ENCODE measurements at regions not wholly inside any gene's neighbourhood (a gene's known extent, or its start where the extent isn't known, plus 50 kb on each side); places are given as distances from the start of the nearest gene placed in this dataset.

- CTCF ChIA-PET: no interaction called here
- Histone ChIP-seq H3K27me3 (ENCODE audit: control insufficient read depth in 2 of 2, insufficient read depth in 2 of 2, low read length in 2 of 2) (no peaks in the 10 kb centered on the region), H3K4me3 (ENCODE audit: low read length) (no peak overlapping the region), H3K4me1 (ENCODE audit: control insufficient read depth in 2 of 2, insufficient read depth in 2 of 2, low read length in 2 of 2) (no peaks in the 10 kb centered on the region), H3K27ac (ENCODE audit: low read depth, low read length) (no peak overlapping the region), H3K36me3 (ENCODE audit: control insufficient read depth in 2 of 3, insufficient read depth in 3 of 3, low read length in 3 of 3) (no peaks in the 10 kb centered on the region), H3K9me3 (ENCODE audit: control insufficient read depth in 2 of 3, low read length in 3 of 3) (no peaks in the 10 kb centered on the region)
- DNase-seq (no peak), ATAC-seq (no peak)
- Mint-ChIP-seq H3K36me3 (no peaks in the 10 kb centered on the region), H3K27me3 (peaks cover 0 to 3% (median 0%) of the 10 kb centered on the region in 5 donors), H3K4me1 (no peaks in the 10 kb centered on the region), H3K27ac (no peak overlapping the region), H3K9me3 (peaks cover 0 to 17% (median 0%) of the 10 kb centered on the region in 11 donors), H3K4me3 (no peak overlapping the region)
- intact Hi-C loops (cut with micrococcal nuclease): no loop called here
- POLR2A ChIA-PET: no interaction called here
Measured at GRCh38 chr6:115717062-115717461, 343.6 kb downstream of the FRK start.

GRCh38 chr6:115712291-115712961, 348.3 kb downstream of the FRK start:
- H3K4me1 Mint-ChIP-seq: no peaks in the 10 kb centered on the region
- Histone ChIP-seq H3K4me1 (ENCODE audit: control insufficient read depth in 2 of 2, insufficient read depth in 2 of 2, low read length in 2 of 2) (no peaks in the 10 kb centered on the region), H3K4me3 (ENCODE audit: low read length) (no peak overlapping the region), H3K27me3 (ENCODE audit: control insufficient read depth in 2 of 2, insufficient read depth in 2 of 2, low read length in 2 of 2) (no peaks in the 10 kb centered on the region), H3K36me3 (ENCODE audit: control insufficient read depth in 2 of 3, insufficient read depth in 3 of 3, low read length in 3 of 3) (no peaks in the 10 kb centered on the region), H3K27ac (ENCODE audit: low read depth, low read length) (no peak overlapping the region), H3K9me3 (ENCODE audit: control insufficient read depth in 2 of 3, low read length in 3 of 3) (no peaks in the 10 kb centered on the region)
- no peak for DNase-seq
- POLR2A ChIA-PET: no interaction called here
- intact Hi-C loops (cut with micrococcal nuclease): no loop called here
- H3K27me3 Mint-ChIP-seq: no peaks in the 10 kb centered on the region
- CTCF ChIA-PET: no interaction called here
- H3K27ac Mint-ChIP-seq: no peak overlapping the region
- no peak overlapping the region for H3K4me3 Mint-ChIP-seq
- ATAC-seq: no peak
- peaks cover 0 to 5% (median 0%) of the 10 kb centered on the region in 11 donors for H3K9me3 Mint-ChIP-seq
- H3K36me3 Mint-ChIP-seq: no peaks in the 10 kb centered on the region

- Mint-ChIP-seq H3K4me1 (no peaks in the 10 kb centered on the region), H3K9me3 (peaks cover 0 to 6% (median 0%) of the 10 kb centered on the region in 11 donors), H3K36me3 (no peaks in the 10 kb centered on the region), H3K27ac (no peak overlapping the region), H3K4me3 (no peak overlapping the region), H3K27me3 (no peaks in the 10 kb centered on the region)
- CTCF ChIA-PET: no interaction called here
- Histone ChIP-seq H3K27ac (ENCODE audit: low read depth, low read length) (no peak overlapping the region), H3K9me3 (ENCODE audit: control insufficient read depth in 2 of 3, low read length in 3 of 3) (no peaks in the 10 kb centered on the region), H3K27me3 (ENCODE audit: control insufficient read depth in 2 of 2, insufficient read depth in 2 of 2, low read length in 2 of 2) (no peaks in the 10 kb centered on the region), H3K4me3 (ENCODE audit: low read length) (no peak overlapping the region), H3K4me1 (ENCODE audit: control insufficient read depth in 2 of 2, insufficient read depth in 2 of 2, low read length in 2 of 2) (no peaks in the 10 kb centered on the region), H3K36me3 (ENCODE audit: control insufficient read depth in 2 of 3, insufficient read depth in 3 of 3, low read length in 3 of 3) (no peaks in the 10 kb centered on the region)
- POLR2A ChIA-PET: no interaction called here
- DNase-seq: no peak
- intact Hi-C loops (cut with micrococcal nuclease): no loop called here
- no peak for ATAC-seq
Measured at GRCh38 chr6:115708850-115709249, 351.8 kb downstream of the FRK start.

GRCh38 chr6:115706981-115707380, 353.7 kb downstream of the FRK start:
- no peaks in the 10 kb centered on the region for H3K4me1 Mint-ChIP-seq
- Histone ChIP-seq H3K4me3 (ENCODE audit: low read length) (no peak overlapping the region), H3K4me1 (ENCODE audit: control insufficient read depth in 2 of 2, insufficient read depth in 2 of 2, low read length in 2 of 2) (no peaks in the 10 kb centered on the region), H3K27ac (ENCODE audit: low read depth, low read length) (no peak overlapping the region), H3K27me3 (ENCODE audit: control insufficient read depth in 2 of 2, insufficient read depth in 2 of 2, low read length in 2 of 2) (no peaks in the 10 kb centered on the region), H3K36me3 (ENCODE audit: control insufficient read depth in 2 of 3, insufficient read depth in 3 of 3, low read length in 3 of 3) (no peaks in the 10 kb centered on the region), H3K9me3 (ENCODE audit: control insufficient read depth in 2 of 3, low read length in 3 of 3) (peaks cover 0 to 6% (median 5%) of the 10 kb centered on the region in 3 experiments)
- H3K36me3 Mint-ChIP-seq: no peaks in the 10 kb centered on the region
- ChIA-PET CTCF (no interaction called here), POLR2A (no interaction called here)
- H3K4me3 Mint-ChIP-seq: no peak overlapping the region
- H3K27me3 Mint-ChIP-seq: no peaks in the 10 kb centered on the region
- DNase-seq (no peak), ATAC-seq (no peak)
- H3K27ac Mint-ChIP-seq: no peak overlapping the region
- H3K9me3 Mint-ChIP-seq: peaks cover 3 to 21% (median 9%) of the 10 kb centered on the region in 11 donors
- intact Hi-C loops (cut with micrococcal nuclease): no loop called here

- intact Hi-C loops (cut with micrococcal nuclease): no loop called here
- ATAC-seq (no peak), DNase-seq (no peak)
- Mint-ChIP-seq H3K27ac (no peak overlapping the region), H3K36me3 (no peaks in the 10 kb centered on the region), H3K9me3 (peaks cover 3 to 28% (median 9%) of the 10 kb centered on the region in 11 donors), H3K4me1 (no peaks in the 10 kb centered on the region), H3K4me3 (no peak overlapping the region), H3K27me3 (no peaks in the 10 kb centered on the region)
- H3K4me3 ChIP-seq (ENCODE audit: low read length): no peak overlapping the region
- H3K36me3 ChIP-seq (ENCODE audit: control insufficient read depth in 2 of 3, insufficient read depth in 3 of 3, low read length in 3 of 3): no peaks in the 10 kb centered on the region
- H3K4me1 ChIP-seq (ENCODE audit: control insufficient read depth in 2 of 2, insufficient read depth in 2 of 2, low read length in 2 of 2): no peaks in the 10 kb centered on the region
- no peaks in the 10 kb centered on the region for H3K27me3 ChIP-seq (ENCODE audit: control insufficient read depth in 2 of 2, insufficient read depth in 2 of 2, low read length in 2 of 2)
- peaks cover 0 to 6% (median 5%) of the 10 kb centered on the region in 3 experiments for H3K9me3 ChIP-seq (ENCODE audit: control insufficient read depth in 2 of 3, low read length in 3 of 3)
- CTCF ChIA-PET: no interaction called here
- no peak overlapping the region for H3K27ac ChIP-seq (ENCODE audit: low read depth, low read length)
- POLR2A ChIA-PET: no interaction called here
Measured at GRCh38 chr6:115706324-115706723, 354.4 kb downstream of the FRK start.

GRCh38 chr6:115704028-115704427, 356.7 kb downstream of the FRK start:
- Mint-ChIP-seq H3K9me3 (peaks cover 3 to 28% (median 11%) of the 10 kb centered on the region in 11 donors), H3K36me3 (no peaks in the 10 kb centered on the region), H3K4me3 (no peak overlapping the region), H3K27ac (no peak overlapping the region), H3K27me3 (no peaks in the 10 kb centered on the region), H3K4me1 (no peaks in the 10 kb centered on the region)
- Histone ChIP-seq H3K27ac (ENCODE audit: low read depth, low read length) (no peak overlapping the region), H3K9me3 (ENCODE audit: control insufficient read depth in 2 of 3, low read length in 3 of 3) (peaks cover 0 to 6% (median 5%) of the 10 kb centered on the region in 3 experiments), H3K36me3 (ENCODE audit: control insufficient read depth in 2 of 3, insufficient read depth in 3 of 3, low read length in 3 of 3) (no peaks in the 10 kb centered on the region), H3K27me3 (ENCODE audit: control insufficient read depth in 2 of 2, insufficient read depth in 2 of 2, low read length in 2 of 2) (no peaks in the 10 kb centered on the region), H3K4me1 (ENCODE audit: control insufficient read depth in 2 of 2, insufficient read depth in 2 of 2, low read length in 2 of 2) (no peaks in the 10 kb centered on the region), H3K4me3 (ENCODE audit: low read length) (no peak overlapping the region)
- POLR2A ChIA-PET: no interaction called here
- CTCF ChIA-PET: no interaction called here
- ATAC-seq (no peak), DNase-seq (no peak)
- intact Hi-C loops (cut with micrococcal nuclease): no loop called here

GRCh38 chr6:115691433-115691832, 369.3 kb downstream of the FRK start:
- Mint-ChIP-seq H3K27me3 (no peaks in the 10 kb centered on the region), H3K4me1 (no peaks in the 10 kb centered on the region), H3K4me3 (no peak overlapping the region), H3K36me3 (peaks cover 0 to 3% (median 0%) of the 10 kb centered on the region in 5 donors), H3K9me3 (peaks cover 0 to 11% (median 2%) of the 10 kb centered on the region in 11 donors), H3K27ac (no peak overlapping the region)
- Histone ChIP-seq H3K9me3 (ENCODE audit: control insufficient read depth in 2 of 3, low read length in 3 of 3) (no peaks in the 10 kb centered on the region), H3K4me3 (ENCODE audit: low read length) (no peak overlapping the region), H3K27ac (ENCODE audit: low read depth, low read length) (no peak overlapping the region), H3K4me1 (ENCODE audit: control insufficient read depth in 2 of 2, insufficient read depth in 2 of 2, low read length in 2 of 2) (no peaks in the 10 kb centered on the region), H3K27me3 (ENCODE audit: control insufficient read depth in 2 of 2, insufficient read depth in 2 of 2, low read length in 2 of 2) (no peaks in the 10 kb centered on the region), H3K36me3 (ENCODE audit: control insufficient read depth in 2 of 3, insufficient read depth in 3 of 3, low read length in 3 of 3) (no peaks in the 10 kb centered on the region)
- intact Hi-C loops (cut with micrococcal nuclease): no loop called here
- CTCF ChIA-PET: no interaction called here
- POLR2A ChIA-PET: no interaction called here
- DNase-seq: no peak
- no peak for ATAC-seq

Measured in naive thymus-derived CD4-positive, alpha-beta T cell (primary cell).